H9 (cell line): ENCODE measurements at regions not wholly inside any gene's neighbourhood (a gene's known extent, or its start where the extent isn't known, plus 50 kb on each side); places are given as distances from the start of the nearest gene placed in this dataset.

Source experiments
- DNase-seq: peaks from one replicate; pipeline ENCODE4 v3.0.0-alpha.2; 2017
- H2AFZ ChIP-seq: one replicate; pipeline ENCODE4 v1.6.1; 2013; ENCODE audit warnings: mild to moderate bottlenecking, low read length, control low read depth, moderate library complexity
- H2AK5ac ChIP-seq: 2 replicates; pipeline ENCODE4 v1.6.1; 2013; ENCODE audit warnings: low read length, control low read depth, mixed read lengths; ENCODE audit not compliant: insufficient read length
- H2BK120ac ChIP-seq: one replicate; pipeline ENCODE4 v1.6.1; 2013; ENCODE audit warnings: low read depth, mild to moderate bottlenecking, low read length, control low read depth, inconsistent platforms; ENCODE audit not compliant: poor library complexity, severe bottlenecking
- H2BK12ac ChIP-seq: 2 replicates; pipeline ENCODE4 v1.6.1; 2013; ENCODE audit warnings: low read length, control low read depth, mixed read lengths, low read depth; ENCODE audit not compliant: insufficient read length
- H2BK15ac ChIP-seq: 2 replicates; pipeline ENCODE4 v1.6.1; 2013; ENCODE audit warnings: low read depth, low read length, control low read depth
- H2BK20ac ChIP-seq: one replicate; pipeline ENCODE4 v1.6.1; 2013; ENCODE audit warnings: low read depth, mild to moderate bottlenecking, low read length, control low read depth, inconsistent platforms; ENCODE audit not compliant: poor library complexity, severe bottlenecking
- H2BK5ac ChIP-seq: 2 replicates; pipeline ENCODE4 v1.6.1; 2013; ENCODE audit warnings: low read length, control low read depth, mixed read lengths; ENCODE audit not compliant: insufficient read length
- H3K14ac ChIP-seq: 2 replicates; pipeline ENCODE4 v1.6.1; 2013; ENCODE audit warnings: low read length, control low read depth; ENCODE audit not compliant: insufficient read depth
- H3K18ac ChIP-seq: 2 replicates; pipeline ENCODE4 v1.6.1; 2013; ENCODE audit warnings: low read depth, mild to moderate bottlenecking, mixed read lengths, low read length, control low read depth; ENCODE audit not compliant: insufficient read length
- H3K23ac ChIP-seq: 2 replicates; pipeline ENCODE4 v1.6.1; 2013; ENCODE audit warnings: low read length, control low read depth, mixed read lengths, low read depth; ENCODE audit not compliant: insufficient read length
- H3K23me2 ChIP-seq: 2 replicates; pipeline ENCODE4 v1.6.1; 2013; ENCODE audit warnings: low read depth, mild to moderate bottlenecking, mixed read lengths, low read length, control low read depth; ENCODE audit not compliant: insufficient read length, poor library complexity, severe bottlenecking
- H3K27ac ChIP-seq: 2 replicates; pipeline ENCODE4 v1.5.1; 2013; ENCODE audit warnings: low read length, control low read depth, mixed read lengths, low read depth; ENCODE audit not compliant: insufficient read length
- H3K27me3 ChIP-seq: 2 replicates; pipeline ENCODE4 v1.6.1; 2013; ENCODE audit warnings: low read length, control low read depth, inconsistent platforms; ENCODE audit not compliant: insufficient read depth
- H3K4ac ChIP-seq: 2 replicates; pipeline ENCODE4 v1.6.1; 2013; ENCODE audit warnings: low read depth, mild to moderate bottlenecking, control low read depth, inconsistent platforms, low read length, moderate library complexity
- H3K4me1 ChIP-seq: 2 replicates; pipeline ENCODE4 v1.6.1; 2013; ENCODE audit warnings: low read length, control low read depth, inconsistent platforms; ENCODE audit not compliant: insufficient read depth
- H3K4me2 ChIP-seq: 2 replicates; pipeline ENCODE4 v1.6.1; 2013; ENCODE audit warnings: low read length, control low read depth, mixed read lengths; ENCODE audit not compliant: insufficient read length, insufficient read depth
- H3K56ac ChIP-seq: 2 replicates; pipeline ENCODE4 v1.6.1; 2013; ENCODE audit warnings: low read depth, mild to moderate bottlenecking, mixed read lengths, low read length, control low read depth; ENCODE audit not compliant: insufficient read length
- H3K79me1 ChIP-seq: 2 replicates; pipeline ENCODE4 v1.6.1; 2013; ENCODE audit warnings: low read depth, mild to moderate bottlenecking, moderate library complexity, low read length, control low read depth, inconsistent platforms; ENCODE audit not compliant: insufficient read depth, poor library complexity, severe bottlenecking
- H3K79me2 ChIP-seq: 2 replicates; pipeline ENCODE4 v1.6.1; 2013; ENCODE audit warnings: low read length, control low read depth, inconsistent platforms; ENCODE audit not compliant: insufficient read depth
- H3K9ac ChIP-seq: 2 replicates; pipeline ENCODE4 v1.6.1; 2013; ENCODE audit warnings: low read length, control low read depth, mixed read lengths; ENCODE audit not compliant: insufficient read length; ENCODE audit errors: extremely low read depth
- H3K9me3 ChIP-seq: one replicate; pipeline ENCODE4 v1.6.1; 2013; ENCODE audit warnings: low read depth, low read length, inconsistent platforms; ENCODE audit not compliant: control insufficient read depth
- H3T11ph ChIP-seq: one replicate; pipeline ENCODE4 v1.6.1; 2013; ENCODE audit warnings: mild to moderate bottlenecking, low read length, control low read depth, inconsistent platforms
- H4K20me1 ChIP-seq: one replicate; pipeline ENCODE4 v1.6.1; 2013; ENCODE audit not compliant: control insufficient read depth, insufficient read length, insufficient read depth
- H4K5ac ChIP-seq: 2 replicates; pipeline ENCODE4 v1.6.1; 2013; ENCODE audit warnings: low read depth, mild to moderate bottlenecking, mixed read lengths, low read length, control low read depth; ENCODE audit not compliant: insufficient read length
- H4K8ac ChIP-seq: replicated peaks from 2 replicates; pipeline ENCODE4 v1.6.1; 2013; ENCODE audit warnings: low read length, control low read depth, mixed read lengths, low read depth; ENCODE audit not compliant: insufficient read length
- H4K91ac ChIP-seq: 2 replicates; pipeline ENCODE4 v1.6.1; 2013; ENCODE audit warnings: low read depth, mild to moderate bottlenecking, moderate library complexity, mixed read lengths, low read length, control low read depth; ENCODE audit not compliant: insufficient read length
- H3K27ac Mint-ChIP-seq, 3 experiments: 2 replicates in 2 of 3; 3 replicates in 1 of 3; pipeline ENCODE4 v1.8.0; 2020 to 2021; ENCODE audit warnings: mixed read lengths in 3 of 3, mild to moderate bottlenecking in 1 of 3, moderate library complexity in 1 of 3
- H3K27me3 Mint-ChIP-seq: 2 replicates; pipeline ENCODE4 v1.8.0; 2021; ENCODE audit warnings: low read depth, mild to moderate bottlenecking, moderate library complexity, mixed read lengths
- H3K36me3 Mint-ChIP-seq, 3 experiments: 2 replicates in 2 of 3; 3 replicates in 1 of 3; pipeline ENCODE4 v1.8.0; 2020 to 2021; ENCODE audit warnings: low read depth in 3 of 3, mixed read lengths in 3 of 3; ENCODE audit not compliant: insufficient read depth in 1 of 3
- H3K4me1 Mint-ChIP-seq, 2 experiments: 2 replicates each; pipeline ENCODE4 v1.8.0; 2020; ENCODE audit warnings: mixed read lengths in 2 of 2
- H3K4me3 Mint-ChIP-seq, 2 experiments: 2 replicates in 1 of 2; 3 replicates in 1 of 2; pipeline ENCODE4 v1.8.0; 2020 to 2021; ENCODE audit warnings: mild to moderate bottlenecking in 2 of 2, mixed read lengths in 2 of 2, moderate library complexity in 1 of 2
- H3K9me3 Mint-ChIP-seq, 2 experiments: 2 replicates in 1 of 2; 3 replicates in 1 of 2; pipeline ENCODE4 v1.8.0; 2020; ENCODE audit warnings: mild to moderate bottlenecking in 2 of 2, mixed read lengths in 2 of 2, moderate library complexity in 1 of 2
- CTCF ChIP-seq: fragments of 200-600 bp; sonication (generic); conservative IDR thresholded peaks from 3 replicates; pipeline ENCODE4 v1.8.0; 2021; ENCODE audit warnings: antibody characterized with exemption, mild to moderate bottlenecking
- WGBS: extraction: QIAGEN DNeasy Blood & Tissue Kit; methylation state at CpG from one replicate; pipeline ENCODE4 v1.1.7; 2013; ENCODE audit warnings: missing lambda C conversion rate, low lambda C conversion rate, mixed read lengths; ENCODE audit not compliant: insufficient read length; ENCODE audit errors: extremely low coverage; 5-methylcytosine and 5-hydroxymethylcytosine counted together

GRCh38 chr16:48682971-48683370, 73.0 kb upstream of the N4BP1 start:
- TF ChIP-seq CTCF = no peak
- no peak overlapping the region for H3K9ac ChIP-seq
- H3K27ac Mint-ChIP-seq = no peak overlapping the region
- peaks cover 12% of the 10 kb centered on the region in 2 experiments for H3K4me1 Mint-ChIP-seq
- no peak overlapping the region for H4K5ac ChIP-seq
- H3K27me3 ChIP-seq = no peaks in the 10 kb centered on the region
- H2AK5ac ChIP-seq = no peak overlapping the region
- H3K14ac ChIP-seq = no peak overlapping the region
- H3K56ac ChIP-seq = no peak overlapping the region
- no peaks in the 10 kb centered on the region for H3K79me2 ChIP-seq
- H4K91ac ChIP-seq = no peak overlapping the region
- H3K4me1 ChIP-seq = no peaks in the 10 kb centered on the region; the same call in 1 of the 2 replicates
- H2BK20ac ChIP-seq = no peak overlapping the region
- no peak overlapping the region for H3K23ac ChIP-seq
- H3K9me3 Mint-ChIP-seq = no peaks in the 10 kb centered on the region
- no peak overlapping the region for H4K8ac ChIP-seq
- H2BK5ac ChIP-seq = no peak overlapping the region
- no peak overlapping the region for H3K27ac ChIP-seq
- no peak overlapping the region for H3K4me2 ChIP-seq
- H3K18ac ChIP-seq = no peak overlapping the region
- no peaks in the 10 kb centered on the region for H3K23me2 ChIP-seq
- H3K4ac ChIP-seq = no peak overlapping the region
- H3K36me3 Mint-ChIP-seq = no peaks in the 10 kb centered on the region; a peak in 1 of 7 replicates
- no peak overlapping the region for H2BK12ac ChIP-seq
- H3K79me1 ChIP-seq = no peaks in the 10 kb centered on the region
- no CpG with 5 or more reads among the region's 3 CpGs for WGBS
- peaks cover 4% of the 10 kb centered on the region; the same call in 1 of the 2 replicates for H3K27me3 Mint-ChIP-seq
- no peaks in the 10 kb centered on the region for H4K20me1 ChIP-seq
- no peak overlapping the region for H3T11ph ChIP-seq
- no peak overlapping the region for H3K4me3 Mint-ChIP-seq
- H2BK120ac ChIP-seq = no peak overlapping the region
- H2BK15ac ChIP-seq = no peak overlapping the region
- DNase-seq = no peak
- H3K9me3 ChIP-seq = no peaks in the 10 kb centered on the region
- H2AFZ ChIP-seq = no peak overlapping the region
